Testis (tissue), 2 donors: ENCODE measurements at regions not wholly inside any gene's neighbourhood (a gene's known extent, or its start where the extent isn't known, plus 50 kb on each side); places are given as distances from the start of the nearest gene placed in this dataset.

Experiments used
- POLR2A ChIP-seq: fragments of 450-650 bp; IDR thresholded peaks from one replicate; pipeline ENCODE4 v1.6.1; 2017; ENCODE audit warnings: antibody characterized with exemption, mild to moderate bottlenecking, moderate library complexity
- TF ChIP-seq, protein P1 (sequence below), 3 experiments: fragments of 450-650 bp in 2 of 3; fragments of 200-600 bp in 1 of 3; sonication (generic) in 1 of 3; IDR thresholded peaks; one replicate each; pipeline ENCODE4 v1.5.1; 2016 to 2019; ENCODE audit warnings: antibody characterized with exemption in 3 of 3, mild to moderate bottlenecking in 2 of 3, moderate library complexity in 1 of 3

DNA sequence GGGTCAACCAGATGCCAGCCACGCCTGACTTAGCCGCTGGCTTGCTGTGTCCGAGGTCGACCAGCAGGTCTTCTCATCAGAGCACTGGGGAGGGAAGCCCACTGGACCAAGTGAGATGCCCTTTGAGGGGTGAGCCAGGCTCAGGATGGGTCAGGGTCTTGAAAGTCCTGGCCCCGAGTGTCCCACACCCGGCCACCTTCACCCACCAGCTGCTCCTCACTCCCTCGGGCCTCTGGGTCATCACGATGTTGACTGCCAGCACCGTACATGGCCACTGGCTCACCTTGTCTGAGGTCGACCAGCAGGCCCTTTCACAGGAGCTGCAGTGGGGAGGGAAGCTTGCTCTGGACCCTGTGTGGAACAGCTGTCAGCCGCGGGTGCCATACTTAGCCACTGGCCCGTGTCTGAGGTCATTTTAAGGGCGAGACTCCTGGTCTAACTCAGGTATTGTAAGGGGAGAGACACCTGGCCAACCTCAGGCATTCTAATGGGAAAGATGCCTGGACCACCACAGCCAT lies 1361.3 kb downstream of the UQCRFS1 start:
- TF ChIP-seq, protein P1, sequence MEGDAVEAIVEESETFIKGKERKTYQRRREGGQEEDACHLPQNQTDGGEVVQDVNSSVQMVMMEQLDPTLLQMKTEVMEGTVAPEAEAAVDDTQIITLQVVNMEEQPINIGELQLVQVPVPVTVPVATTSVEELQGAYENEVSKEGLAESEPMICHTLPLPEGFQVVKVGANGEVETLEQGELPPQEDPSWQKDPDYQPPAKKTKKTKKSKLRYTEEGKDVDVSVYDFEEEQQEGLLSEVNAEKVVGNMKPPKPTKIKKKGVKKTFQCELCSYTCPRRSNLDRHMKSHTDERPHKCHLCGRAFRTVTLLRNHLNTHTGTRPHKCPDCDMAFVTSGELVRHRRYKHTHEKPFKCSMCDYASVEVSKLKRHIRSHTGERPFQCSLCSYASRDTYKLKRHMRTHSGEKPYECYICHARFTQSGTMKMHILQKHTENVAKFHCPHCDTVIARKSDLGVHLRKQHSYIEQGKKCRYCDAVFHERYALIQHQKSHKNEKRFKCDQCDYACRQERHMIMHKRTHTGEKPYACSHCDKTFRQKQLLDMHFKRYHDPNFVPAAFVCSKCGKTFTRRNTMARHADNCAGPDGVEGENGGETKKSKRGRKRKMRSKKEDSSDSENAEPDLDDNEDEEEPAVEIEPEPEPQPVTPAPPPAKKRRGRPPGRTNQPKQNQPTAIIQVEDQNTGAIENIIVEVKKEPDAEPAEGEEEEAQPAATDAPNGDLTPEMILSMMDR (IDR thresholded peaks at IDR 0.05): no peak
- no peak for TF ChIP-seq POLR2A
